ENCODE measurements at regions not wholly inside any gene's neighbourhood (a gene's known extent, or its start where the extent isn't known, plus 50 kb on each side); places are given as distances from the start of the nearest gene placed in this dataset.

- no peaks in the 10 kb centered on the region for H3K36me3 ChIP-seq (ENCODE audit: control insufficient read depth in 2 of 4, insufficient read depth in 4 of 4, low read length in 3 of 4)
- H3K9me3 ChIP-seq (ENCODE audit: insufficient read depth in 2 of 2, low read depth in 1 of 2, low read length in 1 of 2): no peaks in the 10 kb centered on the region
- H3K4ac ChIP-seq (replicated peaks; ENCODE audit: insufficient read length, low read depth, low read length): no peak overlapping the region
- DNase-seq (ENCODE audit: low read depth in 1 of 2, low spot score in 2 of 2) (no peak), FAIRE-seq (no peak)
- no peak overlapping the region for H3K14ac ChIP-seq (ENCODE audit: insufficient read length)
- no peak overlapping the region for H4K91ac ChIP-seq (replicated peaks; ENCODE audit: insufficient read length, low read length)
- ChIA-PET POLR2A (ENCODE audit: partially characterized antibody) (no interaction called here), CTCF (ENCODE audit: partially characterized antibody) (interaction anchor here (1.6 to 2.5 kb wide), 4 partner anchors 20 to 224 kb away, joined by 4 to 15 read pairs (median 6); no protein-coding TSS in a partner anchor)
- H3K27me3 ChIP-seq (replicated peaks in 1 of 4; ENCODE audit: control insufficient read depth in 3 of 4, extremely low read depth in 1 of 4, insufficient read depth in 3 of 4, low read length in 3 of 4): peaks cover 0 to 4% (median under 1%) of the 10 kb centered on the region in 4 experiments; a peak in 2 of 7 replicates
- H2AFZ ChIP-seq (ENCODE audit: low read length): no peak overlapping the region
- no peak overlapping the region for H2BK15ac ChIP-seq (ENCODE audit: low read length)
- no peaks in the 10 kb centered on the region; a peak in 2 of 7 replicates for H3K4me1 ChIP-seq (replicated peaks in 1 of 4; ENCODE audit: control insufficient read depth in 3 of 4, insufficient read depth in 4 of 4, low read length in 3 of 4)
- no peaks in the 10 kb centered on the region for H4K20me1 ChIP-seq (replicated peaks in 1 of 2; ENCODE audit: control insufficient read depth in 1 of 2, insufficient read depth in 2 of 2, low read length in 2 of 2)
- no peak overlapping the region for H3K18ac ChIP-seq (ENCODE audit: extremely low read depth, low read length)
- H3K4me3 ChIP-seq (ENCODE audit: extremely low read depth in 1 of 4, insufficient read depth in 2 of 4, low read depth in 3 of 4, low read length in 4 of 4): no peak overlapping the region
- no peak overlapping the region for H3K4me2 ChIP-seq (ENCODE audit: insufficient read depth in 1 of 2, low read depth in 2 of 2, low read length in 2 of 2)
- WGBS, 2 experiments (ENCODE audit: extremely low coverage in 1 of 2, insufficient coverage in 1 of 2, insufficient read length in 1 of 2, insufficient replicate concordance in 2 of 2, low coverage in 1 of 2, low lambda C conversion rate in 2 of 2, missing lambda C conversion rate in 1 of 2): 81% methylated on average over 6 of the region's 6 CpGs; no CpG with 5 or more reads in 1 of the 2 experiments
- H3K79me1 ChIP-seq (ENCODE audit: low read depth, low read length): peaks cover 2% of the 10 kb centered on the region; the same call in 1 of the 2 replicates
- H3K23ac ChIP-seq (ENCODE audit: insufficient read length): no peak overlapping the region
- no peak overlapping the region for H4K5ac ChIP-seq (ENCODE audit: insufficient read length, low read depth, low read length)
- no peak overlapping the region for H3K56ac ChIP-seq (replicated peaks; ENCODE audit: insufficient read length, low read depth, low read length)
- no peak overlapping the region for H2BK12ac ChIP-seq (ENCODE audit: low read depth, low read length)
- H3K9ac ChIP-seq (replicated peaks in 1 of 4; ENCODE audit: extremely low read depth in 1 of 4, low read depth in 3 of 4, low read length in 3 of 4): no peak overlapping the region
- no peaks in the 10 kb centered on the region for H3K79me2 ChIP-seq (ENCODE audit: control insufficient read depth in 1 of 2, insufficient read depth in 2 of 2, low read length in 2 of 2)
- TF ChIP-seq CBX5 (IDR thresholded peaks at IDR 0.05; ENCODE audit: low read depth, low read length): no peak
- TF ChIP-seq SAP30 (IDR thresholded peaks at IDR 0.05; ENCODE audit: insufficient read depth, insufficient replicate concordance, low read length): no peak
- no peak for TF ChIP-seq SIX5 (IDR thresholded peaks at IDR 0.05; ENCODE audit: low read depth, low read length)
- no peak for TF ChIP-seq KDM1A (IDR thresholded peaks at IDR 0.05; ENCODE audit: borderline replicate concordance, low read length)
- no peak for TF ChIP-seq SP1 (IDR thresholded peaks at IDR 0.05; ENCODE audit: low read depth, low read length)
- no peak for TF ChIP-seq GTF2F1 (IDR thresholded peaks at IDR 0.05; ENCODE audit: borderline replicate concordance, low read depth, low read length)
- no peak for TF ChIP-seq TAF1 (IDR thresholded peaks at IDR 0.05; ENCODE audit: low read depth, low read length)
- TF ChIP-seq POU5F1 (IDR thresholded peaks at IDR 0.05; ENCODE audit: low read depth, low read length): no peak
- TF ChIP-seq CEBPB (IDR thresholded peaks at IDR 0.05; ENCODE audit: low read depth, low read length): no peak
- TF ChIP-seq KDM5A (IDR thresholded peaks at IDR 0.05; ENCODE audit: low read length): no peak
- no peak for TF ChIP-seq CREB1 (IDR thresholded peaks at IDR 0.05)
- TF ChIP-seq POLR2A (IDR thresholded peaks at IDR 0.05; ENCODE audit: control extremely low read depth in 1 of 2, low read depth in 2 of 2, low read length in 2 of 2): no peak
- no peak for TF ChIP-seq MAFK (IDR thresholded peaks at IDR 0.05; ENCODE audit: low read depth, low read length)
- no peak for TF ChIP-seq KDM4A (IDR thresholded peaks at IDR 0.05; ENCODE audit: low read depth, low read length, severe bottlenecking)
- no peak for TF ChIP-seq PHF8 (conservative IDR thresholded peaks at IDR 0.05; ENCODE audit: low read depth, low read length)
- no peak for TF ChIP-seq ZNF274 (IDR thresholded peaks at IDR 0.05; ENCODE audit: borderline replicate concordance, extremely low read depth, low read length)
- no peak overlapping the region for H2BK5ac ChIP-seq (ENCODE audit: low read depth, low read length)
- no peaks in the 10 kb centered on the region for H3K23me2 ChIP-seq (ENCODE audit: low read depth, low read length)
- no peak overlapping the region for H4K8ac ChIP-seq (ENCODE audit: extremely low read depth, insufficient read depth, low read length)
- H2AK5ac ChIP-seq (ENCODE audit: low read depth, low read length): no peak overlapping the region
- no peak overlapping the region for H2BK120ac ChIP-seq (replicated peaks; ENCODE audit: low read depth, low read length)
- H2BK20ac ChIP-seq (ENCODE audit: low read length): no peak overlapping the region
- H3K27ac ChIP-seq (ENCODE audit: low read depth, low read length): no peak overlapping the region
These were observed 65.5 kb upstream of the ROPN1 start for GRCh38 chr3:124057420-124057819.
